ENCODE measurements at regions not wholly inside any gene's neighbourhood (a gene's known extent, or its start where the extent isn't known, plus 50 kb on each side); places are given as distances from the start of the nearest gene placed in this dataset.
"Not testable (repeated sequence)": the region's sequence is repeated elsewhere in the genome, so short reads cannot be mapped to it uniquely, and the experiment has no call there.

GRCh38 chr2:95654897-95655296 is 63.1 kb downstream of the TRIM43 start:
- H3K9me3 ChIP-seq; H3K36me3 ChIP-seq; H3K27ac ChIP-seq; H3K4me1 ChIP-seq; H3K27me3 ChIP-seq (replicated peaks in 1 of 7); intact Hi-C loops (cut with DNase I; ENCODE audit: low total_unique reads); DNase-seq; H3K4me3 ChIP-seq: not testable (repeated sequence)
- no CpG with 5 or more reads among the region's 3 CpGs for WGBS, 5 donors

- H3K36me3 ChIP-seq; DNase-seq; H3K27me3 ChIP-seq (replicated peaks in 1 of 7); H3K4me1 ChIP-seq; H3K9me3 ChIP-seq; H3K27ac ChIP-seq; H3K4me3 ChIP-seq; intact Hi-C loops (cut with DNase I; ENCODE audit: low total_unique reads): not testable (repeated sequence)
- 85 to 96% (median 85%) methylated on average over 1 of the region's 1 CpG for WGBS, 5 donors
These were observed 64.8 kb downstream of the TRIM43 start for GRCh38 chr2:95656553-95656952.

GRCh38 chr2:95657937-95658336 is 66.1 kb downstream of the TRIM43 start:
- 91 to 96% (median 94%) methylated on average over 3 of the region's 3 CpGs for WGBS, 5 donors
- intact Hi-C loops (cut with DNase I; ENCODE audit: low total_unique reads); DNase-seq; H3K27ac ChIP-seq; H3K36me3 ChIP-seq; H3K27me3 ChIP-seq (replicated peaks in 1 of 7); H3K4me3 ChIP-seq; H3K9me3 ChIP-seq; H3K4me1 ChIP-seq: not testable (repeated sequence)

- H3K36me3 ChIP-seq; H3K27ac ChIP-seq; H3K9me3 ChIP-seq; DNase-seq; H3K4me3 ChIP-seq; intact Hi-C loops (cut with DNase I; ENCODE audit: low total_unique reads): not testable (repeated sequence)
- H3K4me1 ChIP-seq, result peaks cover 0 to 12% (median 0%) of the 10 kb centered on the region in 6 donors
- whole genome bisulfite sequencing, 5 donors, result 93 to 98% (median 97%) methylated on average over 9 to 16 of the region's 16 CpGs
- peaks cover 0 to 14% (median 0%) of the 10 kb centered on the region in 7 donors for H3K27me3 ChIP-seq (replicated peaks in 1 of 7)
These were observed 69.2 kb downstream of the TRIM43 start for GRCh38 chr2:95660766-95661562.

- WGBS, 5 donors, result 22 to 35% (median 31%) methylated on average over 20 to 27 of the region's 27 CpGs
- Histone ChIP-seq H3K4me1 (peaks cover 0 to 15% (median under 1%) of the 10 kb centered on the region in 6 donors), H3K27me3 (replicated peaks in 1 of 7) (peaks cover 0 to 14% (median 0%) of the 10 kb centered on the region in 7 donors), H3K4me3 (peak overlapping the region in 1 of 8 donors; percentile 17)
- TF ChIP-seq POLR2AphosphoS5 (IDR thresholded peaks at IDR 0.05), result peak in 1 of 3 donors; percentile 8
- H3K27ac ChIP-seq; DNase-seq; intact Hi-C loops (cut with DNase I; ENCODE audit: low total_unique reads); H3K9me3 ChIP-seq; H3K36me3 ChIP-seq: not testable (repeated sequence)
These were observed 72.0 kb downstream of the TRIM43 start for GRCh38 chr2:95663471-95664441.

GRCh38 chr2:95666636-95667035 is 74.8 kb downstream of the TRIM43 start:
- Histone ChIP-seq H3K27me3 (replicated peaks in 1 of 7) (peaks cover 0 to 14% (median 0%) of the 10 kb centered on the region in 7 donors), H3K4me1 (peaks cover 0 to 31% (median 11%) of the 10 kb centered on the region in 6 donors)
- intact Hi-C loops (cut with DNase I; ENCODE audit: low total_unique reads); H3K9me3 ChIP-seq; H3K27ac ChIP-seq; H3K4me3 ChIP-seq; DNase-seq; H3K36me3 ChIP-seq: not testable (repeated sequence)
- 63 to 88% (median 80%) methylated on average over 2 of the region's 2 CpGs for WGBS, 5 donors
- TF ChIP-seq CTCF (IDR thresholded peaks at IDR 0.05 in 8 of 11, conservative IDR thresholded peaks at IDR 0.05 in 3 of 11), result peak in 1 of 11 experiments; percentile 11

Measured in spleen (tissue), 11 donors.